Bone marrow (tissue), 2 donors: ENCODE measurements at regions not wholly inside any gene's neighbourhood (a gene's known extent, or its start where the extent isn't known, plus 50 kb on each side); places are given as distances from the start of the nearest gene placed in this dataset.
A peak's percentile ranks its signal among the peaks of the same experiment; 100 is the strongest.

ENCODE experiments used
- DNase-seq, 2 donors: peaks; one replicate each; lab custom pipeline; 2025; lab: John Stamatoyannopoulos, UW

GRCh38 chr6:6376845-6377244 is 56.4 kb upstream of the F13A1 start:
- DNase-seq: no peak

GRCh38 chr6:6377621-6378020 is 57.2 kb upstream of the F13A1 start:
- no peak for DNase-seq

GRCh38 chr6:6379573-6379972 is 59.1 kb upstream of the F13A1 start:
- no peak for DNase-seq

GRCh38 chr6:6384520-6384919 is 64.1 kb upstream of the F13A1 start:
- DNase-seq: no peak

- peak in 1 of 2 donors; percentile 45 for DNase-seq
Measured at GRCh38 chr6:6386010-6386409, 65.5 kb upstream of the F13A1 start.

- peak in 1 of 2 donors; percentile 12 for DNase-seq
Measured at GRCh38 chr6:6390849-6391602, 70.6 kb upstream of the F13A1 start.

GRCh38 chr6:6392214-6393068 is 72.0 kb upstream of the F13A1 start:
- DNase-seq: no peak

GRCh38 chr6:6393069-6393529 is 72.6 kb upstream of the F13A1 start:
- no peak for DNase-seq

GRCh38 chr6:6395581-6396197 is 75.2 kb upstream of the F13A1 start:
- DNase-seq: peak in 1 of 2 donors; percentile 68

- DNase-seq: no peak
Measured at GRCh38 chr6:6397842-6398241, 77.4 kb upstream of the F13A1 start.

- DNase-seq: no peak
Measured at GRCh38 chr6:6399568-6399967, 79.1 kb upstream of the F13A1 start.

GRCh38 chr6:6401401-6401800 is 80.9 kb upstream of the F13A1 start:
- DNase-seq: no peak

- DNase-seq: no peak
Measured at GRCh38 chr6:6402006-6402405, 81.5 kb upstream of the F13A1 start.

- DNase-seq: no peak
Measured at GRCh38 chr6:6402591-6402990, 82.1 kb upstream of the F13A1 start.

GRCh38 chr6:6405031-6405430 is 84.6 kb upstream of the F13A1 start:
- peak in 1 of 2 donors; percentile 25 for DNase-seq

- no peak for DNase-seq
Measured at GRCh38 chr6:6405997-6406714, 85.7 kb upstream of the F13A1 start.

- DNase-seq: no peak
Measured at GRCh38 chr6:6406715-6407070, 86.2 kb upstream of the F13A1 start.

- DNase-seq: peak in 1 of 2 donors; percentile 89
Measured at GRCh38 chr6:6407071-6407741, 86.7 kb upstream of the F13A1 start.

GRCh38 chr6:6409397-6410030 is 89.1 kb upstream of the F13A1 start:
- DNase-seq: no peak

- no peak for DNase-seq
Measured at GRCh38 chr6:6411115-6411514, 90.7 kb upstream of the F13A1 start.

- peak in 1 of 2 donors; percentile 27 for DNase-seq
Measured at GRCh38 chr6:6412221-6412620, 91.8 kb upstream of the F13A1 start.
